ENCODE measurements at regions not wholly inside any gene's neighbourhood (a gene's known extent, or its start where the extent isn't known, plus 50 kb on each side); places are given as distances from the start of the nearest gene placed in this dataset.

- TF ChIP-seq, protein P1, sequence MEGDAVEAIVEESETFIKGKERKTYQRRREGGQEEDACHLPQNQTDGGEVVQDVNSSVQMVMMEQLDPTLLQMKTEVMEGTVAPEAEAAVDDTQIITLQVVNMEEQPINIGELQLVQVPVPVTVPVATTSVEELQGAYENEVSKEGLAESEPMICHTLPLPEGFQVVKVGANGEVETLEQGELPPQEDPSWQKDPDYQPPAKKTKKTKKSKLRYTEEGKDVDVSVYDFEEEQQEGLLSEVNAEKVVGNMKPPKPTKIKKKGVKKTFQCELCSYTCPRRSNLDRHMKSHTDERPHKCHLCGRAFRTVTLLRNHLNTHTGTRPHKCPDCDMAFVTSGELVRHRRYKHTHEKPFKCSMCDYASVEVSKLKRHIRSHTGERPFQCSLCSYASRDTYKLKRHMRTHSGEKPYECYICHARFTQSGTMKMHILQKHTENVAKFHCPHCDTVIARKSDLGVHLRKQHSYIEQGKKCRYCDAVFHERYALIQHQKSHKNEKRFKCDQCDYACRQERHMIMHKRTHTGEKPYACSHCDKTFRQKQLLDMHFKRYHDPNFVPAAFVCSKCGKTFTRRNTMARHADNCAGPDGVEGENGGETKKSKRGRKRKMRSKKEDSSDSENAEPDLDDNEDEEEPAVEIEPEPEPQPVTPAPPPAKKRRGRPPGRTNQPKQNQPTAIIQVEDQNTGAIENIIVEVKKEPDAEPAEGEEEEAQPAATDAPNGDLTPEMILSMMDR (conservative IDR thresholded peaks at IDR 0.05; ENCODE audit: low read depth, low read length): no peak
- no peak for TF ChIP-seq CEBPB (IDR thresholded peaks at IDR 0.05; ENCODE audit: low read depth, low read length)
- TF ChIP-seq POLR2A (IDR thresholded peaks at IDR 0.05; ENCODE audit: low read depth, low read length): no peak
- no peak for TF ChIP-seq MXI1 (IDR thresholded peaks at IDR 0.05; ENCODE audit: borderline replicate concordance, low read depth, low read length)
- no peak for TF ChIP-seq SMC3 (IDR thresholded peaks at IDR 0.05; ENCODE audit: low read depth, low read length)
- TF ChIP-seq RAD21 (IDR thresholded peaks at IDR 0.05; ENCODE audit: low read length): no peak
- TF ChIP-seq RCOR1 (IDR thresholded peaks at IDR 0.05; ENCODE audit: insufficient replicate concordance, low read length): no peak
Observed at GRCh38 chr10:124286621-124287020, 132.1 kb downstream of the OAT start.
